ENCODE measurements at regions not wholly inside any gene's neighbourhood (a gene's known extent, or its start where the extent isn't known, plus 50 kb on each side); places are given as distances from the start of the nearest gene placed in this dataset.
"Not testable (repeated sequence)": the region's sequence is repeated elsewhere in the genome, so short reads cannot be mapped to it uniquely, and the experiment has no call there.

DNA sequence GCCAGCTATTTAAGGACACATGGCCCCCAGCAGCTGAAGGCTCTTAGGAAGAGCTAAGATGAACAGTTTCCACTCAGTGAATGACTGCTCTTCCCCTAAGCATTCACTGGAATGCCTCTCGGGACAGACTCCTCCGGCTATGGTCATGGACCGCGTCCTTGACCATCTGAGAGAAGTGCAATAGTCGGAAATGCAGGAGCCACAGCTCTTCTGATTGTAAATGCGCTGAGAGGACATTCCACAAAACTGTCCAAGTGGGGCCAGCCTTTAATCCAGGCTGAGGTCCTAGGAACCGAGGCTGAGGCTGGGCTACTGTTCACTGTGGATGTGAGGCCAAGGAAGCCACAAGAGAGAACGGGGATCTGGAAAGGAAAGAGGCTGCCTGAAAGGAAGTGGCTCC, 162.0 kb upstream of the TMEM72 start:
- Mint-ChIP-seq H3K4me3 (no peak overlapping the region), H3K27me3 (no peaks in the 10 kb centered on the region), H3K4me1 (no peaks in the 10 kb centered on the region), H3K9me3 (ENCODE audit: insufficient read depth) (peaks cover 2% of the 10 kb centered on the region), H3K27ac (no peak overlapping the region)
- TF ChIP-seq, protein P1, sequence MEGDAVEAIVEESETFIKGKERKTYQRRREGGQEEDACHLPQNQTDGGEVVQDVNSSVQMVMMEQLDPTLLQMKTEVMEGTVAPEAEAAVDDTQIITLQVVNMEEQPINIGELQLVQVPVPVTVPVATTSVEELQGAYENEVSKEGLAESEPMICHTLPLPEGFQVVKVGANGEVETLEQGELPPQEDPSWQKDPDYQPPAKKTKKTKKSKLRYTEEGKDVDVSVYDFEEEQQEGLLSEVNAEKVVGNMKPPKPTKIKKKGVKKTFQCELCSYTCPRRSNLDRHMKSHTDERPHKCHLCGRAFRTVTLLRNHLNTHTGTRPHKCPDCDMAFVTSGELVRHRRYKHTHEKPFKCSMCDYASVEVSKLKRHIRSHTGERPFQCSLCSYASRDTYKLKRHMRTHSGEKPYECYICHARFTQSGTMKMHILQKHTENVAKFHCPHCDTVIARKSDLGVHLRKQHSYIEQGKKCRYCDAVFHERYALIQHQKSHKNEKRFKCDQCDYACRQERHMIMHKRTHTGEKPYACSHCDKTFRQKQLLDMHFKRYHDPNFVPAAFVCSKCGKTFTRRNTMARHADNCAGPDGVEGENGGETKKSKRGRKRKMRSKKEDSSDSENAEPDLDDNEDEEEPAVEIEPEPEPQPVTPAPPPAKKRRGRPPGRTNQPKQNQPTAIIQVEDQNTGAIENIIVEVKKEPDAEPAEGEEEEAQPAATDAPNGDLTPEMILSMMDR (IDR thresholded peaks at IDR 0.05): no peak
- TF ChIP-seq EZH2 (IDR thresholded peaks at IDR 0.05; ENCODE audit: borderline replicate concordance, insufficient read depth, low read depth, low read length, poor library complexity, severe bottlenecking): no peak
- H4K20me1 ChIP-seq (ENCODE audit: control insufficient read depth, insufficient read depth, low read length, poor library complexity, severe bottlenecking): no peaks in the 10 kb centered on the region
- ChIA-PET CTCF (interaction anchor here (0.6 kb wide), 1 partner anchor 108 kb away, joined by 3 read pairs; no protein-coding TSS in a partner anchor), POLR2A (no interaction called here)
- peaks cover 0 to 4% (median 0%) of the 10 kb centered on the region in 3 donors for H3K9me3 ChIP-seq (ENCODE audit: control extremely low read depth in 1 of 3, control insufficient read depth in 2 of 3, insufficient read depth in 1 of 3, low read length in 2 of 3)
- H3K27ac ChIP-seq (ENCODE audit: low read length in 2 of 2): no peak overlapping the region
- no peaks in the 10 kb centered on the region for H3K27me3 ChIP-seq (replicated peaks in 1 of 4; ENCODE audit: control extremely low read depth in 1 of 4, control insufficient read depth in 3 of 4, insufficient read depth in 4 of 4, low read length in 3 of 4)
- no peak overlapping the region for H2AFZ ChIP-seq (ENCODE audit: insufficient read depth, low read depth, low read length, poor library complexity, severe bottlenecking)
- 91% methylated on average over 8 of the region's 8 CpGs for WGBS (ENCODE audit: insufficient coverage)
- H3K9ac ChIP-seq (ENCODE audit: low read length): no peak overlapping the region
- no peak overlapping the region for H3K4me2 ChIP-seq (replicated peaks; ENCODE audit: low read depth, low read length, poor library complexity, severe bottlenecking)
- no peaks in the 10 kb centered on the region for H3K4me1 ChIP-seq (ENCODE audit: control insufficient read depth in 2 of 2, insufficient read depth in 2 of 2, low read length in 2 of 2)
- H3K4me3 ChIP-seq (ENCODE audit: control extremely low read depth in 1 of 5, extremely low read depth in 1 of 5, insufficient read depth in 1 of 5, low read depth in 2 of 5, low read length in 4 of 5): no peak overlapping the region
- intact Hi-C loops (cut with micrococcal nuclease): no loop called here
- no peaks in the 10 kb centered on the region for H3K79me2 ChIP-seq (ENCODE audit: control insufficient read depth, insufficient read depth, low read length)
- no peak for ATAC-seq (ENCODE audit: low read depth)
- H3K36me3 ChIP-seq (replicated peaks in 1 of 2; ENCODE audit: control extremely low read depth in 1 of 2, control insufficient read depth in 1 of 2, extremely low read depth in 1 of 2, insufficient read depth in 2 of 2, low read length in 1 of 2): no peaks in the 10 kb centered on the region
- DNase-seq: no peak

GRCh38 chr10:44752451-44753441, 158.4 kb upstream of the TMEM72 start:
- Histone ChIP-seq H3K9me3 (ENCODE audit: control extremely low read depth in 1 of 3, control insufficient read depth in 2 of 3, insufficient read depth in 1 of 3, low read length in 2 of 3) (peaks cover 0 to 3% (median 0%) of the 10 kb centered on the region in 3 donors), H3K27ac (ENCODE audit: low read length in 2 of 2) (no peak overlapping the region), H3K27me3 (replicated peaks in 1 of 4; ENCODE audit: control extremely low read depth in 1 of 4, control insufficient read depth in 3 of 4, insufficient read depth in 4 of 4, low read length in 3 of 4) (no peaks in the 10 kb centered on the region), H3K9ac (ENCODE audit: low read length) (no peak overlapping the region), H3K36me3 (replicated peaks in 1 of 2; ENCODE audit: control extremely low read depth in 1 of 2, control insufficient read depth in 1 of 2, extremely low read depth in 1 of 2, insufficient read depth in 2 of 2, low read length in 1 of 2) (no peaks in the 10 kb centered on the region), H3K79me2 (ENCODE audit: control insufficient read depth, insufficient read depth, low read length) (no peaks in the 10 kb centered on the region), H3K4me3 (ENCODE audit: control extremely low read depth in 1 of 5, extremely low read depth in 1 of 5, insufficient read depth in 1 of 5, low read depth in 2 of 5, low read length in 4 of 5) (no peak overlapping the region), H4K20me1 (ENCODE audit: control insufficient read depth, insufficient read depth, low read length, poor library complexity, severe bottlenecking) (no peaks in the 10 kb centered on the region), H2AFZ (ENCODE audit: insufficient read depth, low read depth, low read length, poor library complexity, severe bottlenecking) (no peak overlapping the region), H3K4me2 (replicated peaks; ENCODE audit: low read depth, low read length, poor library complexity, severe bottlenecking) (no peak overlapping the region), H3K4me1 (ENCODE audit: control insufficient read depth in 2 of 2, insufficient read depth in 2 of 2, low read length in 2 of 2) (no peaks in the 10 kb centered on the region)
- TF ChIP-seq, protein P1 (IDR thresholded peaks at IDR 0.05): no peak
- no peak for TF ChIP-seq EZH2 (IDR thresholded peaks at IDR 0.05; ENCODE audit: borderline replicate concordance, insufficient read depth, low read depth, low read length, poor library complexity, severe bottlenecking)
- H3K9me3 Mint-ChIP-seq (ENCODE audit: insufficient read depth): peaks cover 2% of the 10 kb centered on the region
- ChIA-PET POLR2A (no interaction called here), CTCF (no interaction called here)
- no peak overlapping the region for H3K4me3 Mint-ChIP-seq
- peaks cover 3% of the 10 kb centered on the region for H3K27me3 Mint-ChIP-seq
- intact Hi-C loops (cut with micrococcal nuclease): no loop called here
- no peak overlapping the region for H3K27ac Mint-ChIP-seq
- DNase-seq (no peak), ATAC-seq (ENCODE audit: low read depth) (no peak)
- no peaks in the 10 kb centered on the region for H3K4me1 Mint-ChIP-seq
- WGBS (ENCODE audit: insufficient coverage): 74% methylated on average over 3 of the region's 4 CpGs

GRCh38 chr10:44754355-44754754, 156.8 kb upstream of the TMEM72 start:
- H3K27me3 ChIP-seq (replicated peaks in 1 of 4; ENCODE audit: control extremely low read depth in 1 of 4, control insufficient read depth in 3 of 4, insufficient read depth in 4 of 4, low read length in 3 of 4); H3K4me3 ChIP-seq (ENCODE audit: control extremely low read depth in 1 of 5, extremely low read depth in 1 of 5, insufficient read depth in 1 of 5, low read depth in 2 of 5, low read length in 4 of 5); H3K79me2 ChIP-seq (ENCODE audit: control insufficient read depth, insufficient read depth, low read length); H3K36me3 ChIP-seq (replicated peaks in 1 of 2; ENCODE audit: control extremely low read depth in 1 of 2, control insufficient read depth in 1 of 2, extremely low read depth in 1 of 2, insufficient read depth in 2 of 2, low read length in 1 of 2); H3K9me3 Mint-ChIP-seq (ENCODE audit: insufficient read depth); ATAC-seq (ENCODE audit: low read depth); H3K4me1 ChIP-seq (ENCODE audit: control insufficient read depth in 2 of 2, insufficient read depth in 2 of 2, low read length in 2 of 2); H3K27me3 Mint-ChIP-seq; POLR2A ChIA-PET; H3K4me2 ChIP-seq (replicated peaks; ENCODE audit: low read depth, low read length, poor library complexity, severe bottlenecking); H3K4me3 Mint-ChIP-seq; H3K9ac ChIP-seq (ENCODE audit: low read length); H3K27ac ChIP-seq (ENCODE audit: low read length in 2 of 2); H4K20me1 ChIP-seq (ENCODE audit: control insufficient read depth, insufficient read depth, low read length, poor library complexity, severe bottlenecking); CTCF ChIA-PET; H3K4me1 Mint-ChIP-seq; H2AFZ ChIP-seq (ENCODE audit: insufficient read depth, low read depth, low read length, poor library complexity, severe bottlenecking); H3K9me3 ChIP-seq (ENCODE audit: control extremely low read depth in 1 of 3, control insufficient read depth in 2 of 3, insufficient read depth in 1 of 3, low read length in 2 of 3); H3K27ac Mint-ChIP-seq; DNase-seq; intact Hi-C loops (cut with micrococcal nuclease): not testable (repeated sequence)
- no CpG with 5 or more reads among the region's 2 CpGs for WGBS (ENCODE audit: insufficient coverage)

Data from B cell (primary cell).